Effector memory CD8-positive, alpha-beta T cell (primary cell): ENCODE measurements at regions not wholly inside any gene's neighbourhood (a gene's known extent, or its start where the extent isn't known, plus 50 kb on each side); places are given as distances from the start of the nearest gene placed in this dataset.
"Not testable (repeated sequence)": the region's sequence is repeated elsewhere in the genome, so short reads cannot be mapped to it uniquely, and the experiment has no call there.

Source experiments
- ATAC-seq: fragments of 150-1000 bp; cut with Tn5 transposase; replicated peaks from 2 replicates; pipeline ENCODE4 v1.10.0; 2021; ENCODE audit warnings: mild to moderate bottlenecking, moderate library complexity
- DNase-seq, 3 experiments: peaks; one replicate each; pipeline ENCODE4 v3.0.0; 2021
- H3K27ac Mint-ChIP-seq, 2 donors: one replicate each; pipeline ENCODE4 v1.8.0; 2022; ENCODE audit warnings: mild to moderate bottlenecking in 2 of 2, mixed read lengths in 2 of 2, moderate library complexity in 2 of 2
- H3K27me3 Mint-ChIP-seq, 2 donors: one replicate each; pipeline ENCODE4 v1.8.0; 2022; ENCODE audit warnings: mixed read lengths in 2 of 2
- H3K36me3 Mint-ChIP-seq: one replicate; pipeline ENCODE4 v1.8.0; 2022; ENCODE audit warnings: mild to moderate bottlenecking, moderate library complexity, mixed read lengths; ENCODE audit not compliant: insufficient read depth
- H3K4me1 Mint-ChIP-seq, 2 donors: one replicate each; pipeline ENCODE4 v1.8.0; 2022; ENCODE audit warnings: low read depth in 2 of 2, mixed read lengths in 2 of 2
- H3K4me3 Mint-ChIP-seq, 2 donors: one replicate each; pipeline ENCODE4 v1.8.0; 2022; ENCODE audit warnings: mild to moderate bottlenecking in 2 of 2, mixed read lengths in 2 of 2, moderate library complexity in 2 of 2
- H3K9me3 Mint-ChIP-seq, 2 donors: one replicate each; pipeline ENCODE4 v1.8.0; 2022; ENCODE audit warnings: mixed read lengths in 2 of 2

GRCh38 chr6:2611092-2611491 is 139.6 kb downstream of the MYLK4 start:
- DNase-seq (no peak), ATAC-seq (no peak)
- H3K9me3 Mint-ChIP-seq, result no peaks in the 10 kb centered on the region
- H3K27me3 Mint-ChIP-seq, result peaks cover 53 to 64% of the 10 kb centered on the region in 2 donors
- no peaks in the 10 kb centered on the region for H3K4me1 Mint-ChIP-seq
- no peak overlapping the region for H3K4me3 Mint-ChIP-seq
- H3K27ac Mint-ChIP-seq, result no peak overlapping the region
- H3K36me3 Mint-ChIP-seq, result no peaks in the 10 kb centered on the region

GRCh38 chr6:2608503-2608902 is 142.2 kb downstream of the MYLK4 start:
- no peak for DNase-seq
- Mint-ChIP-seq H3K36me3 (no peaks in the 10 kb centered on the region), H3K27ac (no peak overlapping the region), H3K4me1 (no peaks in the 10 kb centered on the region), H3K4me3 (no peak overlapping the region), H3K27me3 (peaks cover 43 to 48% of the 10 kb centered on the region in 2 donors), H3K9me3 (no peaks in the 10 kb centered on the region)
- ATAC-seq, result no peak

- peaks cover 0 to 5% of the 10 kb centered on the region in 2 donors for H3K9me3 Mint-ChIP-seq
- H3K36me3 Mint-ChIP-seq, result no peaks in the 10 kb centered on the region
- peaks cover 25 to 54% of the 10 kb centered on the region in 2 donors for H3K27me3 Mint-ChIP-seq
- DNase-seq, result no peak
- ATAC-seq, result no peak
- H3K27ac Mint-ChIP-seq, result no peak overlapping the region
- no peak overlapping the region for H3K4me3 Mint-ChIP-seq
- no peaks in the 10 kb centered on the region for H3K4me1 Mint-ChIP-seq
Observed at GRCh38 chr6:2600363-2600762, 150.4 kb downstream of the MYLK4 start.

- Mint-ChIP-seq H3K27me3 (peaks cover 26 to 56% of the 10 kb centered on the region in 2 donors), H3K4me3 (no peak overlapping the region), H3K36me3 (no peaks in the 10 kb centered on the region), H3K4me1 (no peaks in the 10 kb centered on the region), H3K9me3 (peaks cover 0 to 5% of the 10 kb centered on the region in 2 donors), H3K27ac (no peak overlapping the region)
- no peak for DNase-seq
- ATAC-seq, result no peak
Observed at GRCh38 chr6:2599817-2600216, 150.9 kb downstream of the MYLK4 start.

- no peak overlapping the region for H3K4me3 Mint-ChIP-seq
- H3K9me3 Mint-ChIP-seq, result peaks cover 0 to 5% of the 10 kb centered on the region in 2 donors
- no peak for DNase-seq
- H3K36me3 Mint-ChIP-seq, result no peaks in the 10 kb centered on the region
- no peak for ATAC-seq
- H3K27me3 Mint-ChIP-seq, result peaks cover 18 to 53% of the 10 kb centered on the region in 2 donors
- no peak overlapping the region for H3K27ac Mint-ChIP-seq
- no peaks in the 10 kb centered on the region for H3K4me1 Mint-ChIP-seq
Observed at GRCh38 chr6:2598867-2599266, 151.9 kb downstream of the MYLK4 start.

- H3K4me1 Mint-ChIP-seq, result no peaks in the 10 kb centered on the region
- no peak overlapping the region for H3K4me3 Mint-ChIP-seq
- DNase-seq, result no peak
- peaks cover 0 to 5% of the 10 kb centered on the region in 2 donors for H3K9me3 Mint-ChIP-seq
- H3K36me3 Mint-ChIP-seq, result no peaks in the 10 kb centered on the region
- H3K27ac Mint-ChIP-seq, result no peak overlapping the region
- H3K27me3 Mint-ChIP-seq, result peaks cover 21 to 53% of the 10 kb centered on the region in 2 donors
- no peak for ATAC-seq
Observed at GRCh38 chr6:2597991-2598390, 152.7 kb downstream of the MYLK4 start.

GRCh38 chr6:2597457-2597856 is 153.3 kb downstream of the MYLK4 start:
- not testable (repeated sequence) for H3K27ac Mint-ChIP-seq, H3K36me3 Mint-ChIP-seq, H3K9me3 Mint-ChIP-seq, H3K4me3 Mint-ChIP-seq, H3K4me1 Mint-ChIP-seq, ATAC-seq, DNase-seq
- H3K27me3 Mint-ChIP-seq, result peaks cover 23 to 56% of the 10 kb centered on the region in 2 donors

- Mint-ChIP-seq H3K9me3 (peaks cover 0 to 5% of the 10 kb centered on the region in 2 donors), H3K27ac (no peak overlapping the region), H3K27me3 (peaks cover 25 to 65% of the 10 kb centered on the region in 2 donors), H3K4me3 (no peak overlapping the region), H3K4me1 (no peaks in the 10 kb centered on the region), H3K36me3 (no peaks in the 10 kb centered on the region)
- no peak for DNase-seq
- no peak for ATAC-seq
Observed at GRCh38 chr6:2596222-2596621, 154.5 kb downstream of the MYLK4 start.

- no peaks in the 10 kb centered on the region for H3K9me3 Mint-ChIP-seq
- no peak overlapping the region for H3K27ac Mint-ChIP-seq
- H3K36me3 Mint-ChIP-seq, result no peaks in the 10 kb centered on the region
- H3K4me1 Mint-ChIP-seq, result no peaks in the 10 kb centered on the region
- H3K4me3 Mint-ChIP-seq, result no peak overlapping the region
- ATAC-seq, result no peak
- no peak for DNase-seq
- peaks cover 29 to 65% of the 10 kb centered on the region in 2 donors for H3K27me3 Mint-ChIP-seq
Observed at GRCh38 chr6:2594868-2595267, 155.9 kb downstream of the MYLK4 start.

- Mint-ChIP-seq H3K9me3 (no peaks in the 10 kb centered on the region), H3K27ac (no peak overlapping the region), H3K27me3 (peaks cover 46 to 66% of the 10 kb centered on the region in 2 donors), H3K36me3 (no peaks in the 10 kb centered on the region), H3K4me1 (no peaks in the 10 kb centered on the region), H3K4me3 (no peak overlapping the region)
- no peak for DNase-seq
- ATAC-seq, result no peak
Observed at GRCh38 chr6:2593167-2593566, 157.6 kb downstream of the MYLK4 start.

- ATAC-seq (no peak), DNase-seq (no peak)
- Mint-ChIP-seq H3K4me3 (no peak overlapping the region), H3K27me3 (peaks cover 58 to 71% of the 10 kb centered on the region in 2 donors), H3K4me1 (no peaks in the 10 kb centered on the region), H3K9me3 (peaks cover 0 to 7% of the 10 kb centered on the region in 2 donors), H3K36me3 (no peaks in the 10 kb centered on the region), H3K27ac (no peak overlapping the region)
Observed at GRCh38 chr6:2589171-2589661, 161.5 kb downstream of the MYLK4 start.

- ATAC-seq (no peak), DNase-seq (no peak)
- Mint-ChIP-seq H3K4me1 (no peaks in the 10 kb centered on the region), H3K9me3 (peaks cover 0 to 7% of the 10 kb centered on the region in 2 donors), H3K27me3 (peaks cover 50 to 83% of the 10 kb centered on the region in 2 donors), H3K4me3 (no peak overlapping the region), H3K27ac (no peak overlapping the region), H3K36me3 (no peaks in the 10 kb centered on the region)
Observed at GRCh38 chr6:2583459-2583858, 167.3 kb downstream of the MYLK4 start.

GRCh38 chr6:2582268-2582667 is 168.5 kb downstream of the MYLK4 start:
- no peak for DNase-seq
- H3K9me3 Mint-ChIP-seq, result peaks cover 0 to 7% of the 10 kb centered on the region in 2 donors
- H3K27me3 Mint-ChIP-seq, result peaks cover 50 to 75% of the 10 kb centered on the region in 2 donors
- no peak overlapping the region for H3K27ac Mint-ChIP-seq
- H3K4me3 Mint-ChIP-seq, result no peak overlapping the region
- no peak for ATAC-seq
- no peaks in the 10 kb centered on the region for H3K4me1 Mint-ChIP-seq
- H3K36me3 Mint-ChIP-seq, result no peaks in the 10 kb centered on the region

GRCh38 chr6:2581611-2582010 is 169.1 kb downstream of the MYLK4 start:
- Mint-ChIP-seq H3K27ac (no peak overlapping the region), H3K4me1 (no peaks in the 10 kb centered on the region), H3K4me3 (no peak overlapping the region), H3K9me3 (peaks cover 0 to 6% of the 10 kb centered on the region in 2 donors), H3K36me3 (no peaks in the 10 kb centered on the region), H3K27me3 (peaks cover 46 to 71% of the 10 kb centered on the region in 2 donors)
- DNase-seq, result no peak
- ATAC-seq, result no peak

GRCh38 chr6:2581011-2581410 is 169.7 kb downstream of the MYLK4 start:
- no peak overlapping the region for H3K27ac Mint-ChIP-seq
- H3K9me3 Mint-ChIP-seq, result no peaks in the 10 kb centered on the region
- ATAC-seq (no peak), DNase-seq (no peak)
- H3K4me3 Mint-ChIP-seq, result no peak overlapping the region
- no peaks in the 10 kb centered on the region for H3K4me1 Mint-ChIP-seq
- H3K27me3 Mint-ChIP-seq, result peaks cover 40 to 70% of the 10 kb centered on the region in 2 donors
- no peaks in the 10 kb centered on the region for H3K36me3 Mint-ChIP-seq
